ENCODE measurements at regions not wholly inside any gene's neighbourhood (a gene's known extent, or its start where the extent isn't known, plus 50 kb on each side); places are given as distances from the start of the nearest gene placed in this dataset.

DNA sequence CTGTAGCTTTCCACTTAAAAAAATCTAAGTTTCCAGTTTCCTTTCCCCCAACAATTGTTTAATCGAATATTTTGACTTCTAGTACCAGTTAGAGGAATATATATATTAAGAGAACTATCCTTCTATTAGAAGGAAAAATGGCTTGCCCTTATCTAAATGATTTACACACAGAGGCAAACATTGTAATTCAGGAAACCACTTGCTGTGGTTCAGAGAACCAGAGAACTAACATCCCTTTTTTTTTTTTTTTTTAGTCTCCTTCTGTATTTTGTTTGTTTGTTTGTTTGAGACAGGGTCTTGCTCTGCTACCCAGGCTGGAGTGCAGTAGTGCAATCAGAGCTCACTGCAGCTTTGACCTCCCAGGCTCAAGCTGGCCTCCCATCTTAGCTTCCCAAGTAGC is 746.6 kb downstream of the VRK1 start:
- no peak for DNase-seq

DNA sequence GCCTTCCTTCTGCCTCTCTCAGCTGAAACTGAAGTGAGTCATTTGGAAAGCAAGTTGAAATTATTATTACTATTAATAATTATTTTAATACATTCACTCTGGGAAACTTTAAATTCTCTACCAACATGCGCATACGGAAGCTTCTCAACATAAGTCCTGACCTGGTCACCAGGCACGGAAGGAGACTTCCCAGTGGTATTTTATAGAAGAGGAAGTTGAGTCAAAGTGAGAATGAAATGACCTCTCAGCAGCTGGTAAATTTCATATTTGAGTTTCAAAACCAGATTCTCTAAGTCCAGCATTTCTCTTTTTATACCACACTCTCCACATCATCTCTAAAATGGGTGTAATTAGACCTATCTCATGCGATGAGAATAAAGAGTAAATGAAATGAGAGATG is 747.4 kb downstream of the VRK1 start:
- DNase-seq, result no peak

DNA sequence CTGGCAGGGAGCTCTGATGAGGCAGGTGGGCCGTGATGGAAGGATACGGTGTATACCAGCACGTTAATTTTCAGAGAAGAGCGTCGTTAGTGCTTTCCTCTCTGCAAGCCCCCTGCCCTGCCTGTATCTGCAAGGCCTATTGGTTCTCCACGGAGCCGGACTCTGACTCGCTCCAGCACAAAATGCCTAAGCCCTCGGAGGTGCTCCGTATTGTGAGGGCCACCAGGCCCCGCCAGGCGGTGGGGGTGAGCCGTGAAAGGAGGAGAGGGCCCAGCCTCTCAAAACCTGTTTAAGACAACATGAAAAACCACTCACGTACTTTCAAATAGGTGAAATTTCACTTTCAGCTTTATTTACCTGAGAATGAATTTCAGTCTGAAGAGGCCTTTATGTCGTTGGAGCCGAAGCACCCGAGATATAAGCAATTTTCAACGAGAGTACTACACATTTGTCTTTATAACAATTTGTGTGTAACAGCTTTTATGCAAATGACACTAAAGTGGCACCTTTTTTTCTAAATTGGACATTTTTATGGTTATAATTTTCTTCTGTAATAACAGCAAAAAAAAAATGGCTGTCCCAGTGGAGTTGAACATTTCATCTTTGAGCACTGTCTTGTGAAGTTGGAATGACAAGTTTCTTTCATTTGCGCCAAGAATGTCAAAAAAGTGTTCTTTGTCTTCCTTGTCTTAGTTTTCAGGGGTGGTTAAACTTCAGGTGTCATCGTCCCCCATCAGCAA is 749.5 kb downstream of the VRK1 start:
- no peak for DNase-seq

- no peak for DNase-seq
Observed at GRCh38 chr14:97550463-97550862, 753.3 kb downstream of the VRK1 start.

- DNase-seq, result no peak
Observed at GRCh38 chr14:97554597-97554996, 757.4 kb downstream of the VRK1 start.

- DNase-seq, result no peak
Observed at GRCh38 chr14:97564334-97564733, 767.2 kb downstream of the VRK1 start.

- no peak for DNase-seq
Observed at GRCh38 chr14:97571201-97571600, 774.0 kb downstream of the VRK1 start.

DNA sequence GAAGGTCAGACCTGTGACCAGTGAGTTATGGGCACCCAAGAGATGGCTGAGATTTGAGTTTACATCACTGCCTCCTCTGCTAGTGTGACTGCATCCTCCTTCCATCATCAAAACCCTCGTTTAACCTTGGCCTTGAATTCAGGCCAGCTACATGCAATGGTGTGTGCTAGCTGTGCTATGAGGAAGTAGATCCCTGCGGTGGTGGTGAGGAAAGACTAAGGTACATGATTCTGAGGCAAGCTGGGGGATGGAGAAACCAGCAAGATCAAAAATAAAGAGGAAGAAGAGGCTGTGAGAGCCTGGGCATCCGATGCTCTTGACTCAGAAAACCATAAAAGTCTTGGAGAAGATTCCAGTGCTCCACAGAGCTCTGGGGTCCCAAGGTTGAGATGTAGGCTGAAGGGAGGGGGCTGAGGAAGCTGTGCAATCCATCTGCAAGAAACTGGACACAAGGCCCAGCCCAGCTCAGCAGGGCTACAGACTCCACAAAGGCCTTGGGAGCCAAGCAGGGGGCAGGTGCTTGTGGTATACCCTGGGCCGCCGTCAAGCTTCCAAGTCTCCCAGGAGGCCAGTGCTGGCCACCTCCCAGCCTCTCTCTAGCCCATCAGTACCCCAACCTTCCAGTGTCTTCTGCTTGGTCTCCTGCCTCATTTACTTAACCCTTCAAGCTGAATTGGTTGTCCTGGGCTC is 774.8 kb downstream of the VRK1 start:
- no peak for DNase-seq

- DNase-seq, result no peak
Observed at GRCh38 chr14:97572583-97573458, 775.6 kb downstream of the VRK1 start.

DNA sequence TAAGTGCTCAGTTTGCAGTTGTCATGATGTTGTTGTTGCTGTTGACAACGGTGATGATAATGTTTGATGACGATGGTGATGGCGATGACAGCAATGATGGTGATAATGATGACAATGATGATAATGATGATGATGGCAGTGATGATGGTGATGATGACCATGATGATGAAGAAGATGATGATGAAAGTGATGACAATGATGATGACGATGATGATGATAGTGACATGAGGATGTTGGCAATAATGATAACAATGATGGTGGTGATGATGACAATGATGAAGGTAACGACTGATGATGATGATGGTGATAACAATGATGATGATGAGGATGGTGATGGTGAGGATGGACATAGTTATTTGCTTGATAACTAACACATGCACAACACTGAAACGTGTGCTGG is 778.5 kb downstream of the VRK1 start:
- DNase-seq, result no peak

- DNase-seq, result no peak
Observed at GRCh38 chr14:97578982-97579548, 781.9 kb downstream of the VRK1 start.

DNA sequence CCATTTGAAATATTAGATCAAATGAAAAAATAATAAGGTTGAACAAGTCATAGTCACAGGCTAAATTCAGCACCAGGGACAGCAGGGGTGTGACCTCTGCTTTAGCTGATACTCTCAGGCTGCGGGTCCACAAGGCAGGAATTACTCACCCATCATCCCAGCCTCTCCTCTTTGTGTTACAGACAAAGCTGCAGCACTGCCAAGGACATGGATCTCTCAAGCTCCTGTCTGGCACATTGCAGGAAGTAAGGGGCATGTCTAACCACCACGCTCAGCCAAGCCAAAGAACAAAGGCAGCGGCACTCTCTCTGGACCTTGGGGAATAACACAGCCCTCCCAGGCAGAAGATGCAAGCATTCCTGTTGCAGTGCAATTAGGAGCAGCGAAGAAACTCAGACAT is 783.8 kb downstream of the VRK1 start:
- DNase-seq, result no peak

- no peak for DNase-seq
Observed at GRCh38 chr14:97582022-97582421, 784.8 kb downstream of the VRK1 start.

GRCh38 chr14:97584528-97584927 is 787.3 kb downstream of the VRK1 start:
- no peak for DNase-seq

DNA sequence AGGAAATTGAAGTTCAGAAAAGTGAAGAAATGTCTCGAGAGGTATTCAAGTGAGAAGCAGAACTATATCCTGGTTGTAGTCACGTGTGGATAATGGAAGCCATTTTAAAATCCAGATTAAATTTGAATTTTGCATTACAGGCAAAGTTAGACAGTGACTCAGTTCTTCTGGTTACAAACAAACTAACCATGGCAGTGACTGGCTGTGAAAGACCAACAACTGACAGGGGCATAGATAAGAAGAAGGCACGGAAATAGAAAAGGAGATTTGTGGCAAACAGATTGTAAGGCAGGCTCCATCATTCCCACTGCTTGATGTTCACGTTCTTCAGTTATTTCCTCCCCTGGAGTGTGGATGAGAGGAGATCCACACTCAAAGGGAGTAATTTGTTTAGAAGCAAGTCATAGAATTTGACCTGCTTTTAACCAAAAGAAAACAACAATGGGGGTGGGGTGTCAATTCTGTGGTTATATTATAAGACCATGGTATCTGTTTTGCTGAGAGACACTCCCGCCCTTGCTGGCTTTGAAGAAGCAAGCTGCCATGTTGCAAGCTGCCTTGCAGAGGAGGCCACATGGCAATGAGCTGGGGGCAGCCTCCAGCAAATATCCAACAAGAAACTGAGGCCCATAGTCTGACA is 795.3 kb downstream of the VRK1 start:
- no peak for DNase-seq

DNA sequence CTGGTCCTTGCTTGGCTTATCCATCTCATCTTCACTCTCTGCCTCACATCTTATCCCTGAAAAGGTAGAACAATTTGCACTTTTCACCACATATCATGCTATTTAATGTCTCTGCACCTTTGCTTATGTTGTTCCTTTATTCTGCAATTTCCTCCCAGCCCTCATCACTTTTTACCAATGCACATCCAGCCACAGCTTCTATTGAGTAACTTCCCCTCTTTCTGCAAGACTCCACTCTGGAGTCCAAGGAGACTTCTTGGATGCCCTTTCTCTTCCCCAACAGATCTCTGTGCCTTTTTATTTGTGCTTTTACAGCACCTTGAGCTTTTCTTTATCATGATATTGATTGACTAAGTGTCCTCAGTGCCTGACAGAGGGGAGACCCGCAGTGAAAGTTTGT is 797.1 kb downstream of the VRK1 start:
- DNase-seq, result no peak

- peak; percentile 58 for DNase-seq
Observed at GRCh38 chr14:97602438-97603117, 805.4 kb downstream of the VRK1 start.

DNA sequence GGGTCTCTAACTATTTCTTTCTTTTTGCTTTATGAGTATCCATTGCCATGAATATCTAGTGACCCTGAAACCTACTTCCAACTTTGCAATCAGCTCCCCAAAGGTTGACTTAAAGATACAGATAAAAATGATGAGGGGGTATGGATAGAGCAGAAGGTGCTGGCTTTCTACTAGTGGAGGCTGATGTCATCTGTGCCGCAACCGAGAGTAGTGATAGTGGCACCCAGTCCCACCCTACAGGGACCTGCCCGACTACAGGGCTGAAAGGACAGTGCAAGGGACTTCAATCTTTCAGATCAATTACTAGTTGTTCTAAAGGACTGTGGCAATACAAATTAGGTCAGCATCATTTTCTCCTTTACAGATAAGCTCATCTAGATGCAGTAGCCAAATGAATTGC is 806.0 kb downstream of the VRK1 start:
- DNase-seq, result peak; percentile 39

- no peak for DNase-seq
Observed at GRCh38 chr14:97604731-97605130, 807.5 kb downstream of the VRK1 start.

DNA sequence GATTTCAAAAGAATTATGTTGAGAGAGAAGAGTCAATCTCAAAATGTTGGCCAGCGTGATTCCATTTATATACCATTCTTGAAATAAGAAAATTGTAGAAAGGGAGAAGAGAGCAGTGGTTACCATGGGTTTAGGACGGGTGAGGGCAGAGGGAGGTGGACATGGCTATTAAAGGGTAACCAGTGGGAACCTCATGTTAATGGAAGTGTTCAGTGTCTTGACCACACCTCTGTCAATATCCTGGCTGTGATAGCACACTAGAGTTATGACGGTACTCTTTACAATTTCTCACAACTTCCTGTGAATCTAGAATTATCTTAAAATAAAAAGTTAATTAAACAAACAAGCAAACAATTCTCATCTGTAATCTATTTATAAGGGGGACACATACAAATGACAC is 821.2 kb downstream of the VRK1 start:
- no peak for DNase-seq

GRCh38 chr14:97618917-97619690 is 821.9 kb downstream of the VRK1 start:
- no peak for DNase-seq
